Keratinocyte (primary cell): ENCODE measurements at regions not wholly inside any gene's neighbourhood (a gene's known extent, or its start where the extent isn't known, plus 50 kb on each side); places are given as distances from the start of the nearest gene placed in this dataset.
A peak's percentile ranks its signal among the peaks of the same experiment; 100 is the strongest.

Experiments
- DNase-seq: peaks from one replicate; pipeline ENCODE4 v3.0.0-alpha.2; 2011; ENCODE audit warnings: low read depth, missing footprints, low spot score
- FAIRE-seq: peaks from 2 replicates; lab custom pipeline; 2011; peaks lifted over from hg19 to GRCh38; lab: Jason Lieb, UNC
- H2AFZ ChIP-seq: 2 replicates; pipeline ENCODE4 v1.6.0; 2012; ENCODE audit warnings: low read length, control low read depth, inconsistent platforms; ENCODE audit not compliant: control insufficient read depth
- H3K27ac ChIP-seq: 2 replicates; pipeline ENCODE4 v1.5.1; 2011; ENCODE audit warnings: low read length; ENCODE audit not compliant: control insufficient read depth, insufficient read depth
- H3K27me3 ChIP-seq: 3 replicates; pipeline ENCODE4 v1.6.0; 2011; ENCODE audit warnings: low read length; ENCODE audit not compliant: control insufficient read depth, insufficient read depth; ENCODE audit errors: extremely low read depth
- H3K36me3 ChIP-seq, 2 experiments: 2 replicates in 1 of 2; 3 replicates in 1 of 2; pipeline ENCODE4 v1.5.1; 2011; ENCODE audit warnings: low read length in 2 of 2, mild to moderate bottlenecking in 1 of 2; ENCODE audit not compliant: control insufficient read depth in 2 of 2, insufficient read depth in 2 of 2; ENCODE audit errors: extremely low read depth in 1 of 2
- H3K4me1 ChIP-seq: 3 replicates; pipeline ENCODE4 v1.5.1; 2011; ENCODE audit warnings: low read length; ENCODE audit not compliant: control insufficient read depth, insufficient read depth; ENCODE audit errors: extremely low read depth
- H3K4me2 ChIP-seq: 3 replicates; pipeline ENCODE4 v1.6.0; 2011; ENCODE audit warnings: low read depth, low read length; ENCODE audit not compliant: control insufficient read depth, insufficient read depth; ENCODE audit errors: extremely low read depth
- H3K4me3 ChIP-seq, 3 experiments: fragments of 200-600 bp in 1 of 3; sonication (generic) in 1 of 3; 2 replicates in 2 of 3; 3 replicates in 1 of 3; pipeline ENCODE4 v1.5.1; 2011 to 2016; ENCODE audit warnings: low read length in 3 of 3, mild to moderate bottlenecking in 3 of 3, control low read depth in 2 of 3, inconsistent platforms in 1 of 3, low read depth in 1 of 3, mixed read lengths in 1 of 3, mixed run types in 1 of 3, moderate library complexity in 1 of 3; ENCODE audit not compliant: control insufficient read depth in 2 of 3, insufficient read depth in 2 of 3; ENCODE audit errors: extremely low read depth in 1 of 3
- H3K79me2 ChIP-seq: 2 replicates; pipeline ENCODE4 v1.6.0; 2012; ENCODE audit warnings: low read length; ENCODE audit not compliant: control insufficient read depth, insufficient read depth
- H3K9ac ChIP-seq: 3 replicates; pipeline ENCODE4 v1.6.0; 2011; ENCODE audit warnings: low read length; ENCODE audit not compliant: control insufficient read depth, insufficient read depth; ENCODE audit errors: extremely low read depth
- H3K9me1 ChIP-seq: 3 replicates; pipeline ENCODE4 v1.6.0; 2011; ENCODE audit warnings: low read length; ENCODE audit not compliant: control insufficient read depth, insufficient read depth; ENCODE audit errors: extremely low read depth
- H3K9me3 ChIP-seq: 2 replicates; pipeline ENCODE4 v1.5.1; 2012; ENCODE audit warnings: low read depth, low read length; ENCODE audit not compliant: control insufficient read depth
- H4K20me1 ChIP-seq: 3 replicates; pipeline ENCODE4 v1.6.0; 2011; ENCODE audit warnings: low read length; ENCODE audit not compliant: control insufficient read depth, insufficient read depth; ENCODE audit errors: extremely low read depth
- EZH2 ChIP-seq: IDR thresholded peaks from one replicate; pipeline ENCODE4 v1.6.1; 2012; ENCODE audit warnings: inconsistent platforms, mild to moderate bottlenecking, low read length, moderate library complexity
- dilution Hi-C: fragments of 300-500 bp; cut with MboI; formaldehyde crosslinking; loops from one replicate; pipeline ENCODE4 v1.7.0; 2020; ENCODE audit warnings: low sequenced_read_pairs; ENCODE audit not compliant: extremely low pct_ligation_motif_present
- TF ChIP-seq, protein P1 (sequence below), 3 experiments: IDR thresholded peaks in 1 of 3; conservative IDR thresholded peaks in 1 of 3; optimal IDR thresholded peaks in 1 of 3; 2 replicates in 2 of 3; 3 replicates in 1 of 3; pipeline versions ENCODE3 to v1.5.1; 2011; ENCODE audit warnings: low read length in 3 of 3, mild to moderate bottlenecking in 3 of 3, moderate library complexity in 2 of 3, control low read depth in 1 of 3, inconsistent platforms in 1 of 3; ENCODE audit not compliant: insufficient read depth in 2 of 3; ENCODE audit errors: extremely low read depth in 1 of 3

DNA sequence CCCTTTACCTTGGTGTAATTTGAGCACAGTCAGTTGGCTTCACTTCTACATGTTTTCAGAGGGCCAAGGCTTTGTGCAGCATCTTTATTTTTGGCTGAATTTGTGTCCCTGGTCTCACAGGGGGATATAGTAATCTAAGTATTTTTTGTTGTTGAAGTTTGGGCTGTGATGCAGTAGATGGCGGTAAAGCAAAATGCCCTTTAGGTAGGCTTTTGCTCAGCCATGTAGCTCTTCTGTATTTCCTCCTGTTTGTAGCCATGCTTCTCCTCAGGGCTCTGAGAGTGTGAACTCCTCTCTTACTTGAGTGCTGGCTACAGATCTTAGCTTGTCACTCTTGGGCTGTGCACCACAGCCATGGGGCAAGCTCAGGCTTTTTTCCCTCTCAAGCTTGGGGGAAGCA lies 328.6 kb downstream of the SLITRK5 start:
- H3K27me3 ChIP-seq: no peaks in the 10 kb centered on the region
- FAIRE-seq: no peak
- no peak overlapping the region for H3K27ac ChIP-seq
- peaks cover 2% of the 10 kb centered on the region for H3K9me3 ChIP-seq
- H2AFZ ChIP-seq: peak overlapping the region; percentile 44
- no peaks in the 10 kb centered on the region for H3K9me1 ChIP-seq
- no peak for DNase-seq
- H3K4me1 ChIP-seq: peaks cover 7% of the 10 kb centered on the region
- no peaks in the 10 kb centered on the region for H3K79me2 ChIP-seq
- no peak overlapping the region for H3K4me2 ChIP-seq
- no peaks in the 10 kb centered on the region for H4K20me1 ChIP-seq
- H3K9ac ChIP-seq: no peak overlapping the region
- no peaks in the 10 kb centered on the region for H3K36me3 ChIP-seq
- dilution Hi-C loops: no loop called here
- TF ChIP-seq, protein P1, sequence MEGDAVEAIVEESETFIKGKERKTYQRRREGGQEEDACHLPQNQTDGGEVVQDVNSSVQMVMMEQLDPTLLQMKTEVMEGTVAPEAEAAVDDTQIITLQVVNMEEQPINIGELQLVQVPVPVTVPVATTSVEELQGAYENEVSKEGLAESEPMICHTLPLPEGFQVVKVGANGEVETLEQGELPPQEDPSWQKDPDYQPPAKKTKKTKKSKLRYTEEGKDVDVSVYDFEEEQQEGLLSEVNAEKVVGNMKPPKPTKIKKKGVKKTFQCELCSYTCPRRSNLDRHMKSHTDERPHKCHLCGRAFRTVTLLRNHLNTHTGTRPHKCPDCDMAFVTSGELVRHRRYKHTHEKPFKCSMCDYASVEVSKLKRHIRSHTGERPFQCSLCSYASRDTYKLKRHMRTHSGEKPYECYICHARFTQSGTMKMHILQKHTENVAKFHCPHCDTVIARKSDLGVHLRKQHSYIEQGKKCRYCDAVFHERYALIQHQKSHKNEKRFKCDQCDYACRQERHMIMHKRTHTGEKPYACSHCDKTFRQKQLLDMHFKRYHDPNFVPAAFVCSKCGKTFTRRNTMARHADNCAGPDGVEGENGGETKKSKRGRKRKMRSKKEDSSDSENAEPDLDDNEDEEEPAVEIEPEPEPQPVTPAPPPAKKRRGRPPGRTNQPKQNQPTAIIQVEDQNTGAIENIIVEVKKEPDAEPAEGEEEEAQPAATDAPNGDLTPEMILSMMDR (optimal IDR thresholded peaks at IDR 0.05 in 1 of 3, IDR thresholded peaks at IDR 0.05 in 1 of 3, conservative IDR thresholded peaks at IDR 0.05 in 1 of 3; ENCODE audit: extremely low read depth in 1 of 3, insufficient read depth in 2 of 3, low read length in 3 of 3): peak in 1 of 3 experiments; percentile 17
- no peak for TF ChIP-seq EZH2
- H3K4me3 ChIP-seq: no peak overlapping the region

DNA sequence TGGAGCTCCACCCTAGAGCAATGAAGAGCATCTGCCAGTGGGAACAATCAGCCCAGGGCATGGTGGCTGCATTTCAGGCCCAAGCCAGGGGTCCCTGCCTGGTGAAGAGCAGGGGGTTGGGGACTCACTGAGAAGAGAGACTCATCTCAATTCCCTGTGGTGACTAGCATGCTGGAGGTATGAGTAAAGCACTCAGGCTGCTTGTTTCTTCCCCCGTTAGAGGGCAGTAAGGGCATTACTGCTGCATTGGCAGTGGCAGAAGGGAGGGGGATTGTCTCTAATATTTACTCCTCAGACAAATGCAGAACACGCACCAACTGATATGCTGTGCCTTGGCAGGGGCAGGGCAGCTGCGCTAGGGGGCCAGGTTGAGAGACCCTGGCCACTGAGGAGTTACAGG lies 329.1 kb downstream of the SLITRK5 start:
- H3K9me1 ChIP-seq: no peaks in the 10 kb centered on the region
- no peak for FAIRE-seq
- dilution Hi-C loops: no loop called here
- H4K20me1 ChIP-seq: no peaks in the 10 kb centered on the region
- peaks cover 7% of the 10 kb centered on the region for H3K4me1 ChIP-seq
- H3K4me2 ChIP-seq: no peak overlapping the region
- peaks cover 2% of the 10 kb centered on the region for H3K9me3 ChIP-seq
- no peaks in the 10 kb centered on the region for H3K79me2 ChIP-seq
- no peak for DNase-seq
- peak overlapping the region; percentile 44 for H2AFZ ChIP-seq
- H3K4me3 ChIP-seq: no peak overlapping the region
- H3K36me3 ChIP-seq: no peaks in the 10 kb centered on the region
- H3K9ac ChIP-seq: no peak overlapping the region
- TF ChIP-seq, protein P1 (optimal IDR thresholded peaks at IDR 0.05 in 1 of 3, IDR thresholded peaks at IDR 0.05 in 1 of 3, conservative IDR thresholded peaks at IDR 0.05 in 1 of 3; ENCODE audit: extremely low read depth in 1 of 3, insufficient read depth in 2 of 3, low read length in 3 of 3): no peak
- TF ChIP-seq EZH2: no peak
- no peaks in the 10 kb centered on the region for H3K27me3 ChIP-seq
- H3K27ac ChIP-seq: no peak overlapping the region
